Right cardiac atrium (tissue), 5 donors: ENCODE measurements at regions not wholly inside any gene's neighbourhood (a gene's known extent, or its start where the extent isn't known, plus 50 kb on each side); places are given as distances from the start of the nearest gene placed in this dataset.

Experiments used
- ATAC-seq, 2 donors: fragments of 200-7000 bp; cut with Tn5 transposase; one replicate each; pipeline versions ENCODE4 v1.8.0 to v1.9.1; 2020; ENCODE audit warnings: moderate library complexity in 2 of 2, mild to moderate bottlenecking in 1 of 2
- DNase-seq, 3 donors: peaks; one replicate each; pipeline ENCODE4 v3.0.0-alpha.2; 2020
- H3K27ac ChIP-seq: one replicate; pipeline ENCODE4 v1.5.1; 2013; ENCODE audit warnings: mild to moderate bottlenecking, low read length, control low read depth, moderate library complexity
- H3K27me3 ChIP-seq: one replicate; pipeline ENCODE4 v1.6.1; 2013; ENCODE audit not compliant: control insufficient read depth, insufficient read depth
- H3K4me1 ChIP-seq: one replicate; pipeline ENCODE4 v1.6.1; 2013; ENCODE audit warnings: low read length; ENCODE audit not compliant: control insufficient read depth, insufficient read depth
- H3K4me3 ChIP-seq: one replicate; pipeline ENCODE4 v1.5.1; 2013; ENCODE audit warnings: low read length, control low read depth
- H3K9me3 ChIP-seq: one replicate; pipeline ENCODE4 v1.6.1; 2013; ENCODE audit warnings: low read length; ENCODE audit not compliant: control insufficient read depth
- WGBS: extraction: QIAGEN DNeasy Blood & Tissue Kit; methylation state at CpG from one replicate; pipeline ENCODE4 v1.1.7; 2013; 5-methylcytosine and 5-hydroxymethylcytosine counted together
- intact Hi-C, 4 donors: fragments of 100-400 bp; cut with DNase I; formaldehyde crosslinking; loops; one replicate each; pipeline versions ENCODE4 v1.11.0 to v1.14.0; 2022 to 2023
- donor health status: healthy with polysubstance abuse.
- donor health status: DM: no; HTN: yes; CAD: no.
- donor health status: DM: no; HTN: no; CAD: no.
- donor health status: DM: no; HTN: yes; CAD: no; lungs with severe emphysema.
- donor health status: DM: yes; HTN: yes; CAD: no.

- no peak overlapping the region for H3K4me3 ChIP-seq
- WGBS: 94% methylated on average over 3 of the region's 3 CpGs
- H3K9me3 ChIP-seq: no peaks in the 10 kb centered on the region
- intact Hi-C loops: no loop called here
- H3K27ac ChIP-seq: no peak overlapping the region
- H3K27me3 ChIP-seq: no peaks in the 10 kb centered on the region
- H3K4me1 ChIP-seq: no peaks in the 10 kb centered on the region
- ATAC-seq: no peak
- DNase-seq: peak in 1 of 3 donors; percentile 20
Measured at GRCh38 chr16:80148826-80149225, 392.0 kb upstream of the DYNLRB2 start.

- ATAC-seq (no peak), DNase-seq (no peak)
- intact Hi-C loops: no loop called here
- Histone ChIP-seq H3K27me3 (no peaks in the 10 kb centered on the region), H3K27ac (no peak overlapping the region), H3K4me3 (no peak overlapping the region), H3K9me3 (peaks cover 2% of the 10 kb centered on the region), H3K4me1 (no peaks in the 10 kb centered on the region)
- WGBS: 60% methylated on average over 8 of the region's 8 CpGs
Measured at GRCh38 chr16:80147026-80147655, 393.7 kb upstream of the DYNLRB2 start.

- Histone ChIP-seq H3K27me3 (no peaks in the 10 kb centered on the region), H3K4me3 (no peak overlapping the region), H3K27ac (no peak overlapping the region), H3K4me1 (no peaks in the 10 kb centered on the region), H3K9me3 (peaks cover 2% of the 10 kb centered on the region)
- intact Hi-C loops: no loop called here
- ATAC-seq (no peak), DNase-seq (no peak)
Measured at GRCh38 chr16:80144191-80144590, 396.6 kb upstream of the DYNLRB2 start.

- no peaks in the 10 kb centered on the region for H3K4me1 ChIP-seq
- H3K9me3 ChIP-seq: peaks cover 2% of the 10 kb centered on the region
- no peak overlapping the region for H3K27ac ChIP-seq
- no peaks in the 10 kb centered on the region for H3K27me3 ChIP-seq
- H3K4me3 ChIP-seq: no peak overlapping the region
- intact Hi-C loops: no loop called here
- DNase-seq (no peak), ATAC-seq (no peak)
Measured at GRCh38 chr16:80142940-80143339, 397.9 kb upstream of the DYNLRB2 start.

GRCh38 chr16:80142281-80142680 lies 398.5 kb upstream of the DYNLRB2 start:
- intact Hi-C loops: no loop called here
- Histone ChIP-seq H3K9me3 (peaks cover 2% of the 10 kb centered on the region), H3K4me3 (no peak overlapping the region), H3K27ac (no peak overlapping the region), H3K27me3 (no peaks in the 10 kb centered on the region), H3K4me1 (no peaks in the 10 kb centered on the region)
- no peak for DNase-seq
- WGBS: 63% methylated on average over 6 of the region's 6 CpGs
- ATAC-seq: no peak

GRCh38 chr16:80129791-80130190 lies 411.0 kb upstream of the DYNLRB2 start:
- WGBS: 74% methylated on average over 4 of the region's 4 CpGs
- intact Hi-C loops: no loop called here
- DNase-seq (no peak), ATAC-seq (no peak)
- Histone ChIP-seq H3K9me3 (no peaks in the 10 kb centered on the region), H3K27me3 (no peaks in the 10 kb centered on the region), H3K4me3 (no peak overlapping the region), H3K27ac (no peak overlapping the region), H3K4me1 (no peaks in the 10 kb centered on the region)

- H3K4me3 ChIP-seq: no peak overlapping the region
- no peaks in the 10 kb centered on the region for H3K4me1 ChIP-seq
- 58% methylated on average over 5 of the region's 5 CpGs for WGBS
- DNase-seq (peak; percentile 36 to 83 (median 73)), ATAC-seq (peak; percentile 39 to 83)
- H3K27ac ChIP-seq: no peak overlapping the region
- intact Hi-C loops: no loop called here
- no peaks in the 10 kb centered on the region for H3K9me3 ChIP-seq
- H3K27me3 ChIP-seq: no peaks in the 10 kb centered on the region
Measured at GRCh38 chr16:80125677-80126076, 415.1 kb upstream of the DYNLRB2 start.

- no peaks in the 10 kb centered on the region for H3K27me3 ChIP-seq
- H3K4me3 ChIP-seq: no peak overlapping the region
- H3K27ac ChIP-seq: no peak overlapping the region
- ATAC-seq (no peak), DNase-seq (no peak)
- no peaks in the 10 kb centered on the region for H3K9me3 ChIP-seq
- intact Hi-C loops: no loop called here
- H3K4me1 ChIP-seq: no peaks in the 10 kb centered on the region
- WGBS: 34% methylated on average over 1 of the region's 1 CpG
Measured at GRCh38 chr16:80123189-80123588, 417.6 kb upstream of the DYNLRB2 start.

- H3K27me3 ChIP-seq: no peaks in the 10 kb centered on the region
- H3K9me3 ChIP-seq: no peaks in the 10 kb centered on the region
- DNase-seq (peak; percentile 64 to 89 (median 77)), ATAC-seq (peak; percentile 70 to 72)
- intact Hi-C loops: no loop called here
- WGBS: 26% methylated on average over 9 of the region's 9 CpGs
- no peaks in the 10 kb centered on the region for H3K4me1 ChIP-seq
- no peak overlapping the region for H3K4me3 ChIP-seq
- no peak overlapping the region for H3K27ac ChIP-seq
Measured at GRCh38 chr16:80122115-80122514, 418.7 kb upstream of the DYNLRB2 start.

GRCh38 chr16:80121522-80121909 lies 419.3 kb upstream of the DYNLRB2 start:
- Histone ChIP-seq H3K27ac (no peak overlapping the region), H3K9me3 (no peaks in the 10 kb centered on the region), H3K4me1 (no peaks in the 10 kb centered on the region), H3K27me3 (no peaks in the 10 kb centered on the region), H3K4me3 (no peak overlapping the region)
- 63% methylated on average over 3 of the region's 3 CpGs for WGBS
- ATAC-seq (no peak), DNase-seq (no peak)
- intact Hi-C loops: no loop called here

GRCh38 chr16:80120899-80121521 lies 419.8 kb upstream of the DYNLRB2 start:
- Histone ChIP-seq H3K27me3 (no peaks in the 10 kb centered on the region), H3K27ac (no peak overlapping the region), H3K9me3 (no peaks in the 10 kb centered on the region), H3K4me3 (no peak overlapping the region), H3K4me1 (no peaks in the 10 kb centered on the region)
- DNase-seq (no peak), ATAC-seq (no peak)
- 79% methylated on average over 3 of the region's 3 CpGs for WGBS
- intact Hi-C loops: no loop called here
